Left hindlimb (tissue), 1 donor: ENCODE measurements at regions not wholly inside any gene's neighbourhood (a gene's known extent, or its start where the extent isn't known, plus 50 kb on each side); places are given as distances from the start of the nearest gene placed in this dataset.

Experiments used
- DNase-seq: peaks from one replicate; pipeline ENCODE4 v3.0.0-alpha.2; 2018

GRCh38 chr5:179427032-179427675 is 81.9 kb upstream of the ADAMTS2 start:
- no peak for DNase-seq

DNA sequence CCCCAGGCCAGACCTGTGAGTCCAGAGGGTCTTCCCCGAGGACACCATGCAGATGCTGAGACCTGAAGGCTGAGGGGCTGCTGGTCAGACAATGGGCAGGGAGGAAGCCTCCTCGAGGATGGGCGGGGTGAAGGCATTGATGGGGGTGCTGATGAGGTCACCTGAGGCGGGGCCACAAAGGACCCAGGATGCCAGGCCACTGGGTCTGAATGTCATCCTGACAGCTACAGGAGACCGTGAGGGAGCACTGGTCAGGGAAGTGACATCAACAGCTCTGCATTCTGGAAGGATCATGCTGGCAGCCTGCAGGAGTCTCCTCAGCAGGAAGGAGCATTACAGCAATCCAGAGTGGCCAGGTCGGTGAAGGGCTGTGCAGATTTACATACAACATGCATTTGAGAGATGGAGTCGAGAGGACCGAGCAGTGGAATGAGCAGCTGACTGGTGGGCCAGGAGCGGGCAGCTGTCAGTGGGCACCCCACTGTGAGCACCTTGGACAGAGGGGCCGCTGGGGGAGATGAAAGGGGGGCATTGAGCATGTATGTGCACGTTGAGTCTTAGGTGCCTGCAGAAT is 77.7 kb upstream of the ADAMTS2 start:
- DNase-seq: no peak

DNA sequence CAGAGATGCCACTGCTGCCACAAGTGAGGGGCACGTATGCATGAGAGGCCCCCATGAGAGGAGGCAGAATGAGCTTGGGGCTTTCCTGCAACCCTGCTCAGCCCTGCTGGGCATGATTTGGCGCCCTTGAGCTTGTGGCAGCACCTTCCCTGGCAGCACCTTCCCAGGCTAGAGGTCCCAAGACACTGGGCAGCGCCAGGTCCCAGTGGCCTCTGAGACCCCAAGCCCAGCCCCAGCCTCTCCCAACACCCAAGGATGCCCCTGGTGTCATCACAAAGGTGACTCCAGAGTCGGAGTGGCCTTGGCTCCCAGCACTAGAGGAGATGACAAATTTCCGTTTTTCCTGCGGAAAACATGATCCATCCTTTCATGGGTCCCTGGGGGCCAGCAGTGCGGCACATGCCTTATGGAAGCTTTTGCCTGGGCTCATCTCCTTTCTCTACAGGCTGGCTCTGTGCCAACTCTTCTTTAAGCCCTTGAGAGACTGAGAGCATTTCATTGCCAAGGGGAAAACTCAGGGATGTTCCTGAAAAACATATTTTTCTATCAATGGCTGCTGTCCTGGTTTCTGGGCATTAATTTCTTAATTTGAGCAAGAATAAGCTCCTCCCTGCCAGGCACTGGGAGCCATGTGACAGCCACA is 77.1 kb upstream of the ADAMTS2 start:
- DNase-seq: no peak

GRCh38 chr5:179421144-179421901 is 76.1 kb upstream of the ADAMTS2 start:
- no peak for DNase-seq

GRCh38 chr5:179420476-179420875 is 75.2 kb upstream of the ADAMTS2 start:
- DNase-seq: no peak

- no peak for DNase-seq
Measured at GRCh38 chr5:179418972-179419371, 73.7 kb upstream of the ADAMTS2 start.

GRCh38 chr5:179417696-179418095 is 72.4 kb upstream of the ADAMTS2 start:
- no peak for DNase-seq

- DNase-seq: no peak
Measured at GRCh38 chr5:179417016-179417415, 71.8 kb upstream of the ADAMTS2 start.

DNA sequence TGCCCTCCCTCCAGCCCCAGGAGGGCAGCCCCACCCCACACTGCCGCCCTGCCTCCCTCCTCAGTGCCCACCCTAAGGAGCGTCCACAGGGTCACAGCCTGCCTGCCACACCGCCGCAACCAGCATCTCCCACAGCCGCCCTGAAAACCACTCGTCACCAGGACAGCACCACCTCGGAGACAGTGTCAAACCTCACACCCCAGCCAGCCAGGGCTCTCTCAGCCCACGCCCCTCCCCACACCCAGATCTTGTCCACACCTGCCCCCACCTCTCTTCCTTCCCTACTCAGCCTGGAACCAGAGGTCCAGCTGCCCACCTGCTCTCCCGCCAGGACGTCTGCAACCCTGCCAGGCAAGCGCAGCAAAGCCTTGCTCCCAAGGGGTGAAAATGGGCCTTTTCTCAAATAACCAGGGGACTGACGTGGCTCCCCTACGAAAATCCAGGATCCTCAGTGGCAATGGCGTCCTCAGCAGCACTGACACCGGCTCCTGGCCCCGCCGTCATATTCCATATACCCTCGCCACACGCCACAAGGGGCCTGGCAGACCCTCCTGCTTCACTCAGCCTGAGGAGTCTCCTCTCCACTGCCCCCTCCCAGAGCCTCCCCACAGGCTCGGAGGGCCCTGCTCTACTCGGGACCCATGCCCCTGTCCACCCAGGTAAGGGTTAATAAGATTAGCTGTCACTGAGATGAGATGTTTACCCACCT is 71.0 kb upstream of the ADAMTS2 start:
- no peak for DNase-seq

GRCh38 chr5:179415291-179416060 is 70.2 kb upstream of the ADAMTS2 start:
- no peak for DNase-seq

- DNase-seq: no peak
Measured at GRCh38 chr5:179414459-179415261, 69.4 kb upstream of the ADAMTS2 start.

DNA sequence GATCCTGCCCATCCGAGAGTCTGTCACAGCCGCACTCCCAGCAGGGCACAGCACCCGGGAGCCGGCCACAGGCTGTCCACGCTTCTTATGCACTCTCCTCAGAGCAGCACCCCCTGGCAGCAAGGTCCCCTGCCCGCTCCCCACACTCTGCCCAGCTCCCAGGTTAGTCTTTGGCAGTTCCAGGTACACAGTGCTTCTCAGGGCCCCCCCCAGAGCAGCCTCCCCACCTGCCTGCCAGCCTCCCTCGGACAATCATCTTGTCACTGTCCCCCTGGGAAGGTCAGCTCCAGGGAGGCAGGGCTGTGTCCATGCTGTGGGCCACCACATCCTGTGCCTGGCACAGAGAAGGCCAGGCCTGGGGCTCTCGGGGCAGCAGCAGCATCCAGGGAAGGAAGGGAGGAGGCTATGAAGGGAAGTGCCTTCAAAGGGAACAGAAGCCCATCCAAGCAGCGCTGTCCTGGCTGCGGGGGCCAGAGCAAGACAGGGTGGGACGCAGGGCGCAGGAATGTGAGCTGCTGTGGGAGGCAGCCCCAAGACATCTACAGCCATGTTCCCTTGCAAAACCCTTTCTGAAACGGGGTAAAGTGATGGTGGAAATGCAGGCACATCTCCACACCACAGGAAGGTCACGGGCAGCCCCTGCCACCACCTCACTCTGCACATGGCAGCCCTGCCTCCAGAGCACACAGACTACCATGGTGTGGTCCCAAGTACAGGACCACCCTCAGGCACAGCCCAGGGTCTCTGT is 68.6 kb upstream of the ADAMTS2 start:
- DNase-seq: no peak

DNA sequence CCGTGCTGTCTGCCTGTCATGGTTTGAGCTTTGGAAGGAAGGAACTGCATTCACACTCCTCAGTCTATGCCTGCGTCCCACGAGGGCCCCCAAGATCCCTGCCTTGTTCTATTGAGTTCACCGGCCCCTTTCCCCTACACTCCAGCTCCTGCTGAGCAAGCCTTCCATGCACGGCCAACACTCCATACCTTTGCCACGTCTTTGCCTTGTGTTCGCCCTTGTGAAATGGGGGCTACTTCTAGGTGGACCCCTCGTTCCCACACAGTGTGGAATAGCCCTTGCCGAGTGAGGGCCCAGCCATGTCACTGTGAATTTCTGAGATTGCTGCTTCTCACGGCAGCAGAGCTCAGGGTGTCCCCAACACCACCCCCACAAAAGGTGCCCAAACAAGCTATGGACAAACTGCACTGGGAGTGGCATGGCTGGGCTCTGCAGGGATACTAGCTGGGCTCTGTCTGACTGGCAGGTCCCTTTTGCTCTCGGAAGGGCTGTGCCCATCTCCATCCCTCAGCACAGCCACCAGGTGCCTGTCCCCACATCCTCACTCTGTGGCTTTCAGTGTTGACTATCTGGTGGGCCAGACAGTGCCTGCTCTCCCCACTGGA is 67.9 kb upstream of the ADAMTS2 start:
- DNase-seq: no peak

GRCh38 chr5:179411161-179411841 is 66.0 kb upstream of the ADAMTS2 start:
- no peak for DNase-seq

GRCh38 chr5:179410291-179411160 is 65.3 kb upstream of the ADAMTS2 start:
- no peak for DNase-seq

GRCh38 chr5:179409806-179410205 is 64.5 kb upstream of the ADAMTS2 start:
- no peak for DNase-seq

GRCh38 chr5:179408611-179409010 is 63.4 kb upstream of the ADAMTS2 start:
- no peak for DNase-seq
